DMS53 (cell line): ENCODE measurements at regions not wholly inside any gene's neighbourhood (a gene's known extent, or its start where the extent isn't known, plus 50 kb on each side); places are given as distances from the start of the nearest gene placed in this dataset.
"Not testable (repeated sequence)": the region's sequence is repeated elsewhere in the genome, so short reads cannot be mapped to it uniquely, and the experiment has no call there.

Experiments
- DNase-seq: peaks from one replicate; lab custom pipeline; 2025; lab: John Stamatoyannopoulos, UW

- no peak for DNase-seq
These were observed 70.8 kb upstream of the SLC1A4 start for GRCh38 chr2:64918220-64918886.

GRCh38 chr2:64919261-64919660, 69.9 kb upstream of the SLC1A4 start:
- no peak for DNase-seq

- no peak for DNase-seq
These were observed 66.5 kb upstream of the SLC1A4 start for GRCh38 chr2:64922482-64923384.

GRCh38 chr2:64923385-64923710, 65.9 kb upstream of the SLC1A4 start:
- DNase-seq, result no peak

DNA sequence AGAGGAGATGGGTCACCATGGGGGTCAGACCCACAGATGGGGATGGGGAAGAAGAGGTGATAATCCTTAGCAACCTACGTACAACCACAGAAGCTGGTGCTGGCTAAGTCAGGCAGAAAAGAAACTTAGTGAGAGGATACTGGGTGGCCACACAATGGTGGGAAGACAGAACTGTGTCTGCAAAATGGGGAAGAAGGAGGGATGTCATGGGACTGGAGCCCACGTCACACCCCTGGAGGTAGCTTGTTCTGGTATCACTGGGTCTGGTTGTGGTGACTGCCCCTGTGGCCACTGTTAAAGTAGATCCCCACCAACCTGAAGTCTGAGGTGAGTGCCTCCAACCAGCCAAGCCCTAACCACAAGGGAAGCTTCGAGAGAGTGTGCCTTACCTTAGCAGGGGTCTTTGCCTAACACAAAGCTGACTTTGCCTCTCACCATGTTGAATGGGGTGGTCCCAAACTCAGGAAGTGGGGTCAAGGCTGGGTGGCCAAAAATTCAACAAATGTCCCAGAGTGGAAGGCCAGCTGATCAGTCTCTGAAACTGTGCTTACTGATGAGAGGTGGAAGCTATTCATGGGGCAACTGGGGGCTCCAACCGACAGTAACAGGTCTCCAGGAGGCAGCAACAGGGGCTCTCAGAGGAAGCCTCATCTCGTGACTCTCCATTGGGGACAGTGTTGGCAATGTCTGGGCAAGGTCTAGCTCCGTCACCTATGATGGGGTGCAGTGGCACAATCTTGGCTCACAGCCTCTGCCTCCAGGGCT, 64.8 kb upstream of the SLC1A4 start:
- no peak for DNase-seq

DNA sequence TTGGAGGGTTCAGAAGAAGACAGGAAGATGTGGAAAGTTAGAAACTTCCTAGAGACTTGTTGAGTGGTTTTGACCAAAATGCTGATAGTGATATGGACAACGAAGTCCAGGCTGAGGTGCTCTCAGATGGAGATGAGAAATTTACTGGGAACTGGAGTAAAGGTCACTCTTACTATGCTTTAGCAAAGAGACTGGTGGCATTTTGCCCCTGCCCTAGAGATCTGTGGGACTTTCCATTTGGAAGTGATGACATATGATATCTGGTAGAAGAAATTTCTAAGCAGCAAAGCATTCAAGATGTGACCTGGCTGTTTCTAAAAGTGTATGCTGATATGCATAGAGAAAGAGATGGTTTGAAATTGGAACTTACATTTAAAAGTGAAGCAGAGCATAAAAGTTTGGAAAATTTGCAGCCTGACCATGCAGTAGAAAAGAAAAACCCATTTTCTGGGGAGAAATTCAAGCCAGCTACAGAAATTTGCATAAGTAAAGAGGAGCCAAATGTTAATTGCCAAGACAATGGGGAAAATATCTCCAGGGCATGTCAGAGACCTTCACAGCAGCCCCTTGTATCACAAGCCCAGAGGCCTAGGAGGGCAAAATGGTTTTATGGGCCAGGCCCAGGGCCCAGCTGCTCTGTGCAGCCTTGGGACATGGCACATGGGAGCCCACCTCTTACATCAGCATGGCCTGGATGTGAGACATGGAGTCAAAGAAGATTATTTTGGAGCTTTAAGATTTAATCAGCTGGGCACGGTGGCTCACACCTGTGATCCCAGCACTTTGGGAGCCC, 63.1 kb upstream of the SLC1A4 start:
- DNase-seq, result not testable (repeated sequence)

DNA sequence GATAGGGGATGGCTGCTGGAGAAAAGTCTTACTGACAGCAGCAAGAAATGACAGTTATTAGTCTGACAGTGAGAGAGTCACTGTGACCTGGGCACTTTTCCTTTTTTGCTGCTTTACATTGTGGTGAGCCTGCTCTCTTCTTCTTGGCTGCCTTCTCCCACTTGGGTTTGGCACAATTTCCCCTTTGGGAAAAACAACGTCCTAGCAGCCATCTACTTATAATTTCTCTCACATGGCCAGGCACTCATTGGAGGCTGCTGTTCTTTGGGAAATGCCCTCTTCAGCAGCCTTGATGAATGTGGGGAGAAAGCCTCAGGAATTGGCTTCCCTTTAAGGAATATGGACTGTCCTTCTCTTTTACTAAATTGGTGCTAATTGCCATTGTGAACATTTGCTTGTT, 60.4 kb upstream of the SLC1A4 start:
- no peak for DNase-seq

- DNase-seq, result no peak
These were observed 59.9 kb upstream of the SLC1A4 start for GRCh38 chr2:64929333-64929732.

- no peak for DNase-seq
These were observed 58.9 kb upstream of the SLC1A4 start for GRCh38 chr2:64930258-64930671.

- no peak for DNase-seq
These were observed 57.7 kb upstream of the SLC1A4 start for GRCh38 chr2:64931246-64932115.

- DNase-seq, result no peak
These were observed 57.2 kb upstream of the SLC1A4 start for GRCh38 chr2:64932116-64932370.

GRCh38 chr2:64932371-64933216, 56.6 kb upstream of the SLC1A4 start:
- DNase-seq, result no peak

- DNase-seq, result no peak
These were observed 54.7 kb upstream of the SLC1A4 start for GRCh38 chr2:64934530-64934929.

GRCh38 chr2:64936809-64937208, 52.4 kb upstream of the SLC1A4 start:
- no peak for DNase-seq

- DNase-seq, result not testable (repeated sequence)
These were observed 51.9 kb upstream of the SLC1A4 start for GRCh38 chr2:64937314-64937686.

DNA sequence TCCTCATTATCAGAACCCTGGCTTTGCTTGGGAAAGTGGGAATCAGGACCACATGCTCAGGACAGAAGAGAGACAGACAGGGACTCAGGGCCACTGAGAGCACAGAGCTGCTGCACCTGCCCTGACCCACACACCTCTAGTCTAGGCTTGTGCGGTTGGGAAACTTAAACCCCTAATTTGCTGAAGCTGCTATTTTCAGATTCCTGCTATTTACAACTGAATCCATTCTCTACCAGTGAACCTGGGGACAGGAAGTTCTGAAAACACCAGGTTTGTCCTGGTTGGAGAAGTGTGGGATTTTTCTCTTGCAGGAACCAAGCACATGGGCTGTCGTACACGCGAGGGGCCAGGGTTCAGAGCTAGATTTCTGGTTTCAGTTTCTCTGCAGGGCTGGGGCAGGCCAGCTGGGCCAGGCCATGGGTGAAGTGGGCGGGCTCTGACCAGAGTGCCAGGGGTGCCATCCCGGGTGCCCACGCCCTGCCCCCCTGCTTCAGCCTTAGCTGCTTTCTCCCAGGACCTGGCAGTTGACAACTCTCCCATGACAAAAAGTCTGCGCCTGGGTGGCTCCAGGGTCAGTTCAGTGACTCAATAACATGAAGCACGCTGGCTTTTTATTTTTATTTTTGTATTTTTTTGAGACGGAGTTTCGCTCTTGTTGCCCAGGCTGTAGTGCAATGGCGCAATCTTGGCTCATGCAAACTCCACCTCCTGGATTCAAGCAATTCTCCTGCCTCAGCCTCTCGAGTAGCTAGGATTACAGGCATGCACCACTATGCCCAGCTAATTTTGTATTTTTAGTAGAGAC, 51.3 kb upstream of the SLC1A4 start:
- no peak for DNase-seq

- peak; percentile 70 for DNase-seq
These were observed 50.5 kb upstream of the SLC1A4 start for GRCh38 chr2:64938607-64939285.

DNA sequence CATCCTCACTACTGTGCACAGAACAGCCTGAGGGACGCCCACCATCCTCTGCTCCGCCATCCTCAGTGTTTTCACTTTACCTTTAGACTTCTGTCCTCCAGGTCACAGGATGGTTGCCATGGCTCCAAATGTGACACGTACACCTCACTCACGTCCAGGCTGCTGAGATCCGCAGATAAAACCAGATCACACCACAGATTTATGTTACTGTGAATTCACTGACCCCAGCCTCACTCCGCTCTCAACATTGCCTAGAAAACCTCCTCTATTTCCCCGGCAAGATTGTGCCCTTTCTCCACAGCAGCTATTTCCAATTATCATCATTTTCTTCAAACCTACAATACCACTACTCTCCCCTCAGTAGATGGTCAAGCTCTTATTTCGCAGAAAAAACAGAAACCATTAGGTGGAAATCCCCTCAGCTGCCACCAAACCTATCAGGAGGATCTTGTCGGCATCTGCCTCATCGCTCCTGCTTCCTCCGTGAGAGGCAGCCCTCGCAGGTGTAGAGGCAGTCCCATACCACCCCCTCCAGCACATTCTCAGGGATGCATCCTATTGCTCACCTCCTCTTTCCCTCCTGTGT, 49.8 kb upstream of the SLC1A4 start:
- DNase-seq, result no peak
